Mucosa of descending colon (tissue), 3 donors: ENCODE measurements at regions not wholly inside any gene's neighbourhood (a gene's known extent, or its start where the extent isn't known, plus 50 kb on each side); places are given as distances from the start of the nearest gene placed in this dataset.

Experiments
- ATAC-seq: fragments of 200-7000 bp; cut with Tn5 transposase; one replicate; pipeline ENCODE4 v1.9.1; 2020; ENCODE audit warnings: mild to moderate bottlenecking, moderate library complexity
- DNase-seq, 3 donors: peaks; one replicate each; pipeline ENCODE4 v3.0.0-alpha.2; 2020
- H3K36me3 ChIP-seq: fragments of 200-600 bp; one replicate; pipeline ENCODE4 v1.8.0; 2021; ENCODE audit warnings: low read depth, mild to moderate bottlenecking
- H3K4me1 ChIP-seq: fragments of 200-600 bp; one replicate; pipeline ENCODE4 v1.8.0; 2021; ENCODE audit warnings: low read depth, mild to moderate bottlenecking
- H3K4me3 ChIP-seq: fragments of 200-600 bp; one replicate; pipeline ENCODE4 v1.8.0; 2021; ENCODE audit warnings: mild to moderate bottlenecking
- H3K9me3 ChIP-seq: fragments of 200-600 bp; one replicate; pipeline ENCODE4 v1.8.0; 2021; ENCODE audit warnings: mild to moderate bottlenecking
- intact Hi-C, 2 donors: fragments of 100-400 bp; cut with DNase I in 1 of 2; cut with micrococcal nuclease in 1 of 2; formaldehyde crosslinking; loops; one replicate each; pipeline versions ENCODE4 v1.11.0 to v1.11.1; 2022; cut with DNase I, micrococcal nuclease
- TF ChIP-seq, protein P1 (sequence below): fragments of 200-600 bp; IDR thresholded peaks from one replicate; pipeline ENCODE4 v1.8.0; 2022; ENCODE audit warnings: antibody characterized with exemption, mild to moderate bottlenecking
- donor health status: DM: no; HTN: no; CAD: no; lungs with moderate emphysema.
- donor health status: DM: no; HTN: no; CAD: no.
- donor health status: DM: no; HTN: yes; CAD: no.

- no peak overlapping the region for H3K4me3 ChIP-seq
- ATAC-seq (peak; percentile 38), DNase-seq (peak in 2 of 3 donors; percentile 27 to 51)
- H3K36me3 ChIP-seq: no peaks in the 10 kb centered on the region
- TF ChIP-seq, protein P1, sequence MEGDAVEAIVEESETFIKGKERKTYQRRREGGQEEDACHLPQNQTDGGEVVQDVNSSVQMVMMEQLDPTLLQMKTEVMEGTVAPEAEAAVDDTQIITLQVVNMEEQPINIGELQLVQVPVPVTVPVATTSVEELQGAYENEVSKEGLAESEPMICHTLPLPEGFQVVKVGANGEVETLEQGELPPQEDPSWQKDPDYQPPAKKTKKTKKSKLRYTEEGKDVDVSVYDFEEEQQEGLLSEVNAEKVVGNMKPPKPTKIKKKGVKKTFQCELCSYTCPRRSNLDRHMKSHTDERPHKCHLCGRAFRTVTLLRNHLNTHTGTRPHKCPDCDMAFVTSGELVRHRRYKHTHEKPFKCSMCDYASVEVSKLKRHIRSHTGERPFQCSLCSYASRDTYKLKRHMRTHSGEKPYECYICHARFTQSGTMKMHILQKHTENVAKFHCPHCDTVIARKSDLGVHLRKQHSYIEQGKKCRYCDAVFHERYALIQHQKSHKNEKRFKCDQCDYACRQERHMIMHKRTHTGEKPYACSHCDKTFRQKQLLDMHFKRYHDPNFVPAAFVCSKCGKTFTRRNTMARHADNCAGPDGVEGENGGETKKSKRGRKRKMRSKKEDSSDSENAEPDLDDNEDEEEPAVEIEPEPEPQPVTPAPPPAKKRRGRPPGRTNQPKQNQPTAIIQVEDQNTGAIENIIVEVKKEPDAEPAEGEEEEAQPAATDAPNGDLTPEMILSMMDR: no peak
- intact Hi-C loops: no loop called here
- H3K9me3 ChIP-seq: no peaks in the 10 kb centered on the region
- H3K4me1 ChIP-seq: no peaks in the 10 kb centered on the region
Observed at GRCh38 chr6:125363039-125363823, 61.5 kb upstream of the HDDC2 start.

DNA sequence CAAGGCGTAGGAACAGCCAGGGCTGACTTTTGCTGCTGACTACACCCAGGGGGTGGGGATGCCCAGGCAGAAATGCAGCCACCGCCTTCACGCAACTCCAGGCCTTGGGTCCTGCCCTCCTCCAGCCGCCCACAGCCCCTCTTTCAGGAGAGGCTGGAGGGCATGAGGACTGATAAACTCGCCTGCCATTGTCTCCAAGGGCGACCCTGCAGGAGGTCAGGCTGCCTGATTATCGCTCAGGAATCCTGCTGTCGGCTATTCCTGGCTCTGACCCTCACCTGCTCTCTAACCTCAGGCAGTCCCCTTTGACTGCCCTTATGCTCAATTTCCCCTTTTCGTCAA, 62.0 kb upstream of the HDDC2 start:
- no peaks in the 10 kb centered on the region for H3K9me3 ChIP-seq
- intact Hi-C loops: no loop called here
- H3K4me1 ChIP-seq: no peaks in the 10 kb centered on the region
- no peaks in the 10 kb centered on the region for H3K36me3 ChIP-seq
- H3K4me3 ChIP-seq: no peak overlapping the region
- DNase-seq (no peak), ATAC-seq (no peak)
- TF ChIP-seq, protein P1: no peak

DNA sequence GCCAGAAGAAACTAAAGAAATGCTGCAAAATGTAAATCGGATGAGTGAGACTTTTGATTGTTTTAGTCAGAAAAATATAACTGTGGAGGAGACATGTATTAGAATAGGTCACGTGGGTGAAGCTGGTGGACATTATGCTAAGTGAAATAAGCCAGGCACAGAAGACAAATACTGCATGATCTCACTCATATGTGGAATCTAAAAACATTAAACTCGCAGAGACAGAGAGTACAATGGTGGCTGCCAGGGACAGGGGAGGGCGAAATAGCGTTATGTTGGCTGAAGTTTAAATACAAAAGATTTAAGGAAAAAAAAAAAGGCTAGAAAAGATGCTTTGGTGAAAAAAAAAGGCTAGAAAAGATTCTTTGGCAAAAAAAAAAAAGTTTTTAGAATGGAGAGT, 63.5 kb upstream of the HDDC2 start:
- ATAC-seq: no peak
- TF ChIP-seq, protein P1: no peak

DNA sequence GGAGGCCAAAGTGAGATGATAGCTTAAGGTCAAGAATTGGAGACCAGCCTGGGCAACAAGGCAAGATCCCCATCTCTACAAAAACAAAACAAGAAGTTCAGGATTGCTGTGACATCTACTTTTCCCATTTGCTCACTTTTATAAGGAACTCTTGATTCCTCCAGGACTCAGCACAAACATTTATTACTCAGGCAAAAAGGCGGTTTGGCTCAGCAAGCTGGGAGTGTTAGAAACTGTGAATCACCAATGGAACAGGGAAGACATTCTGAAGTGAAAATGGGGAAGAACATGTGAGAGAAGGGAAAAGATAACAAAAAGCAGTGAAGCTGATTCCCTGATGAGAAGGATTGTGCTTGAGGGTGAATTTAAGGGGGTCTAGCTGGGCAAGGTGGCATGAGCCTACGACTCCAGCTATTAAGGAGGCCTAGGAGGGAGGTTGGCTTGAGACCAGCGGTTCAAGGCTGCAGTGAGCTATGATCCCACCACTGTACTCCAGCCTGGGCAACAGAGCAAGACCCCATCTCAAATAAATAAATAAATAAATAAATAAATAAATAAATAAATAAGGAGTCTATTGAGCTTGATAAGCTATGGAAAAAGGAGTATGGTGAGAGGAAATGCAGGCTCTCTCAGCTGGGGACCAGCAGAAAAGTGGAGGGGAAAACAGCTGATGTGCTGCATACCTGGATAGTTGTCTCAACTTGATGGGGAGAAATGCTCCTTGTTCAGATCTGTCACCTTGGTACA, 65.4 kb upstream of the HDDC2 start:
- TF ChIP-seq, protein P1: no peak
- ATAC-seq: no peak

More for the DNA sequence above, 63.5 kb upstream of the HDDC2 start:
- no peaks in the 10 kb centered on the region for H3K9me3 ChIP-seq
- no peaks in the 10 kb centered on the region for H3K4me1 ChIP-seq
- H3K4me3 ChIP-seq: no peak overlapping the region
- no peak for DNase-seq
- intact Hi-C loops: no loop called here
- no peaks in the 10 kb centered on the region for H3K36me3 ChIP-seq

DNA sequence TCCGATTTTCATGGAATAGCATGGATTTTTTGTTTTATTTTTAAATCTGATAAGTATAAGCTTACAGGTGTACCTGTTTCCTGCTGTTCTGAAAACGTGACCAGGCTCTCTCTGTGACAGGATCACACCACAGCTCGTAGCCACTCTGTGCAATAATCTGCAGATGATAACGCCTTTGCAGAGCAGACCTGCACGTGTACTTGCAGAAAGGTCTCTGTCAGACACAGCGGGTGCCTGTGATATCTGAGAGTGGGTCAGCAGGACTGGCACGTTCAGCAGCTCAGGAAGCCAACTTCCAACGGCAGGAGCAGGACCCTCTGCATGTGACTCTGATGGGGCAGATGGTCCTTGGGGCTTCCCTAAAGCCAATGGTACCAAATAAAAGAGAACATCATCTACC, 68.6 kb upstream of the HDDC2 start:
- ATAC-seq (no peak), DNase-seq (no peak)
- Histone ChIP-seq H3K36me3 (no peaks in the 10 kb centered on the region), H3K9me3 (no peaks in the 10 kb centered on the region), H3K4me1 (no peaks in the 10 kb centered on the region), H3K4me3 (no peak overlapping the region)
- intact Hi-C loops: no loop called here
- TF ChIP-seq, protein P1: no peak

More for the DNA sequence above, 65.4 kb upstream of the HDDC2 start:
- H3K36me3 ChIP-seq: no peaks in the 10 kb centered on the region
- no peak for DNase-seq
- no peak overlapping the region for H3K4me3 ChIP-seq
- intact Hi-C loops: no loop called here
- no peaks in the 10 kb centered on the region for H3K9me3 ChIP-seq
- H3K4me1 ChIP-seq: no peaks in the 10 kb centered on the region
